Large intestine (tissue), 3 donors: ENCODE measurements at regions not wholly inside any gene's neighbourhood (a gene's known extent, or its start where the extent isn't known, plus 50 kb on each side); places are given as distances from the start of the nearest gene placed in this dataset.

Experiments
- DNase-seq, 2 donors: peaks; one replicate each; pipeline versions ENCODE4 v3.0.0 to v3.0.0-alpha.2; 2013
- H3K27ac ChIP-seq: one replicate; pipeline ENCODE4 v1.5.1; 2013; ENCODE audit warnings: low read length
- H3K27me3 ChIP-seq: 2 replicates; pipeline ENCODE4 v1.6.1; 2013; ENCODE audit warnings: low read length; ENCODE audit not compliant: control insufficient read depth, insufficient read depth
- H3K36me3 ChIP-seq: 2 replicates; pipeline ENCODE4 v1.6.1; 2013; ENCODE audit warnings: low read length; ENCODE audit not compliant: control insufficient read depth, insufficient read depth
- H3K4me1 ChIP-seq: one replicate; pipeline ENCODE4 v1.6.1; 2013; ENCODE audit warnings: low read length; ENCODE audit not compliant: control insufficient read depth, insufficient read depth
- H3K4me3 ChIP-seq: one replicate; pipeline ENCODE4 v1.5.1; 2013; ENCODE audit warnings: low read length
- H3K9me3 ChIP-seq: one replicate; pipeline ENCODE4 v1.6.1; 2013; ENCODE audit warnings: mild to moderate bottlenecking, low read depth, low read length, moderate library complexity; ENCODE audit not compliant: control insufficient read depth
- WGBS: methylation state at CpG from one replicate; pipeline ENCODE4 v1.1.5; 2013; ENCODE audit warnings: low lambda C conversion rate; ENCODE audit not compliant: insufficient coverage; 5-methylcytosine and 5-hydroxymethylcytosine counted together

DNA sequence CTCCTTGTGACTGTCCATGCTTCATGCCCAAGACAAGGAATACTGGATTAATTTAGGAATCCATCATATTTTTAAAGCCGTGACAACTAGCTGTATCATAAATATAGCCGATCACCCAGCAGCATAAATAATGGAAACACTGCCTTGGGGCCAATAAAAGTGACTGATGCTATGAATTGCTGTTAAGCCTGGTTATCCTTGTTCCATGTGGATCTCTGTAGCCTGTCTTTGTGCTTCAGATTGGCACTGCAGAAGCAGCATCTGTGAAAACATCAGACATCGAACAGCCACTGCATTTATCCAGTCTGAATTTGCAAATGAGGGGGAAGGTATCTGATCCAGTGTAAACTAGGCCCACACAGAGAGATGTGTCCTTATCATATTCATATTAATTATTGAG is 1181.8 kb downstream of the SORCS1 start:
- Histone ChIP-seq H3K36me3 (no peaks in the 10 kb centered on the region), H3K27me3 (no peaks in the 10 kb centered on the region), H3K4me1 (no peaks in the 10 kb centered on the region), H3K4me3 (no peak overlapping the region), H3K27ac (no peak overlapping the region), H3K9me3 (no peaks in the 10 kb centered on the region)
- no peak for DNase-seq
- no CpG with 5 or more reads among the region's 3 CpGs for WGBS

DNA sequence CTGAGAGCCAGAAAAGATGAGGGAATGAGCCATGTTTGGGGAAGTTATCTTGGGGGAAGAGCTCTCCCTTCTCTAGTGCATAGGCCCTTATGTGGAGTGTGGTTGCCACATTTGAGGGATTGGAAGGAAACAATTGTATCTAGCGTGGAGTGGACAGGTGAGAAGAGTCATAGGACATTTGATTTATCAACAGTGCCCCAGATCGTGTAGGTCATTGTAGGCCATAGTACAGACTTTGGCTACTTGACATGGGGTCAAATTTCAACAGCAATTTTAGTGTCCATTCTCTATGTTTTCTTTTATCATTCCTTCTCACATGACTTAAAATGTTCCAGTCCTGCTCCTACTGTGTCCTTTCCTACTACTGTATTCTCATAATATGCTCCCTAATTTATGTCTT is 1182.8 kb downstream of the SORCS1 start:
- Histone ChIP-seq H3K9me3 (no peaks in the 10 kb centered on the region), H3K4me1 (no peaks in the 10 kb centered on the region), H3K36me3 (no peaks in the 10 kb centered on the region), H3K27ac (no peak overlapping the region), H3K27me3 (no peaks in the 10 kb centered on the region), H3K4me3 (no peak overlapping the region)
- WGBS: 86% methylated on average over 2 of the region's 2 CpGs
- DNase-seq: no peak

DNA sequence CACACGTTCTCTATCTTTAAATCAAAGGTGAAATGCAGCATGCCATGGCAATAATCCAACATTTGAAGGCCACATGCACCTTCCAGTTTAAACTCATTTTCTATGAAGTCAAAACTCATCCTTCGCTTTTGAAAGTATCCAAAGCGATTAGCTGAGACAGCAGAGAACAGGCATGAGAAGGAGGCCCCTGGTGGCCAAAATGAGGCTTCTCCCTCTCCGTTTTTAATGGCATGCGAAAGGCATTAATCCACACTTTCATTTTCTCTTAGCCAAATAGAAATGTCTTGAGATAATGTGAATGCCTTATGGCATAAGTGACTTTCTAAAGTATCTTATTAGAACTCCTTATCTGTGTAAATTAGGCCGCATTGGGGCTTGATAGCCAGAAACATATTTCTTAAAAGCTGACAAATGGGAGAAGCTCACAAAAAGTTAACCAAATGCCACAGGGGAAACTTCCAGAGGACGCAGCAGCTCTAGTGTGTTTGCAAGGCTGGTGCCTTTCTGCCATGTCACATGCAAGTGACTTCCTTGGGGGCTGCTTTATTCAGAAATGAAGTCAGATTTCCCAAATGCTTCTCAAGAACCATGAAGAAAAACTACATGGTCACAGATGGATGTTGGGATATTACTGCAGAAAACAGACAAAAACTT is 1189.6 kb downstream of the SORCS1 start:
- 14% methylated on average over 1 of the region's 7 CpGs for WGBS
- H3K4me3 ChIP-seq: no peak overlapping the region
- DNase-seq: no peak

DNA sequence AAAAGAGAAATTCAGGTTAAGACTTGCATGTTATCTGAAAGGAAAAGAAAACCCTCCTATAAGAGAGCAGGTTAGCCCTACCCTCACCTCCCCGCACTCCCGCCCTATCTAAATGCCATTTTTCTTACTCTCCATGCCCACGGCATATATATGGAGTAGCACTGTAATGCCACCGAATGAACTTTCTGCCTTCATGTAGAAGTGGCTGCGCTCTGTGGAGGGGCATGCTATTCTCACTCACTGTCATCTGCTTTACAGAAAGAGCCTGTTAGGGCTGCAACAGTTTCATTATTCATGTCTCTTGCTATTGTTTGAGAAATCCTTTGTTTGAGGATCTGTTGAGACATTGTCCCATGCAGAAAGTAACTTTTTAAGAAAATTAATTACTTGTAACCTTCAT is 1190.6 kb downstream of the SORCS1 start:
- no peaks in the 10 kb centered on the region for H3K9me3 ChIP-seq
- no peak overlapping the region for H3K4me3 ChIP-seq
- H3K27me3 ChIP-seq: no peaks in the 10 kb centered on the region
- no peak for DNase-seq
- H3K4me1 ChIP-seq: no peaks in the 10 kb centered on the region
- no CpG with 5 or more reads among the region's 5 CpGs for WGBS
- H3K27ac ChIP-seq: no peak overlapping the region
- H3K36me3 ChIP-seq: no peaks in the 10 kb centered on the region

More for the DNA sequence above, 1189.6 kb downstream of the SORCS1 start:
- Histone ChIP-seq H3K36me3 (no peaks in the 10 kb centered on the region), H3K27me3 (no peaks in the 10 kb centered on the region), H3K9me3 (no peaks in the 10 kb centered on the region), H3K27ac (no peak overlapping the region), H3K4me1 (no peaks in the 10 kb centered on the region)

DNA sequence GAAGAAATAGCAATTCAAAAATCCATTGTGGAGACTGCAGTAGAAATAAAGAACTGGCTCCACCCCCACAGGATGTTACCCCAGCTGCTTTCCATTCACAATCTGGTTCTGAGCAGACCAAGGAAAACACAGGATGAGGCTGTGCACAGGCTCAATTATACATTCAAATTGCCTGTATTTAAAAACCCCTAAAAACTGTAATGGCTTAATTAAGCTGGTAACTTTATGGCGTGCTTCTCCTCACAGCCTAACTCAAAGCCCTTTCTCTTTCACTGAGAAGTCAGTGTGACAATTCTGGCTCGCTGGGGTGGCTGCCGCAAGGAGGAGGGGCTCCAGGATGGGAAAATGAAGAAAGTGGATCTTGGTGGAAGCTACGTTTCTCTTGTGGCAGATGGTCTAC is 1191.1 kb downstream of the SORCS1 start:
- no peak overlapping the region for H3K27ac ChIP-seq
- DNase-seq: peak in 1 of 2 donors; percentile 6
- WGBS: 40% methylated on average over 1 of the region's 4 CpGs

DNA sequence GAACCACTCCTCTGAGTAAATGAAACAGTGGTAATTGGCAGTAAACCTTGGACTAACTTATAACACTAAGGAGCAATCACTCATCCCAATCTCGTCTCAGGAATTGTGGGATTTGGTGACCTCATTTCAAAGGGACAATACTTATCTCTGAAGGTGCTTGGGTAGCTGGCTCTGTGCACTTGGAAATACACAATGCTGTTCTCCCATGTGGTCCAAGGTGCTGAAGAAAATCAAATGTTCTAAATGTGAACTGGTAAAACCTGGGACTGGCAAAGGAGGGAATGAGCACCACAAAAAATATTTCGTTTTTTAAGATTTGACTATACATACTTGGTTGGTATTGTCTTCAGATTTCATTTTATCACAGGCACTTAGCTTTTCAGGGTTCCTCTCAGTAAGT is 1193.0 kb downstream of the SORCS1 start:
- H3K36me3 ChIP-seq: no peaks in the 10 kb centered on the region
- no peaks in the 10 kb centered on the region for H3K9me3 ChIP-seq
- DNase-seq: no peak
- no peaks in the 10 kb centered on the region for H3K27me3 ChIP-seq
- 88% methylated on average over 1 of the region's 2 CpGs for WGBS
- no peaks in the 10 kb centered on the region for H3K4me1 ChIP-seq
- H3K27ac ChIP-seq: no peak overlapping the region
- H3K4me3 ChIP-seq: no peak overlapping the region

More for the DNA sequence above, 1191.1 kb downstream of the SORCS1 start:
- Histone ChIP-seq H3K9me3 (no peaks in the 10 kb centered on the region), H3K4me3 (no peak overlapping the region), H3K36me3 (no peaks in the 10 kb centered on the region), H3K4me1 (no peaks in the 10 kb centered on the region), H3K27me3 (no peaks in the 10 kb centered on the region)

DNA sequence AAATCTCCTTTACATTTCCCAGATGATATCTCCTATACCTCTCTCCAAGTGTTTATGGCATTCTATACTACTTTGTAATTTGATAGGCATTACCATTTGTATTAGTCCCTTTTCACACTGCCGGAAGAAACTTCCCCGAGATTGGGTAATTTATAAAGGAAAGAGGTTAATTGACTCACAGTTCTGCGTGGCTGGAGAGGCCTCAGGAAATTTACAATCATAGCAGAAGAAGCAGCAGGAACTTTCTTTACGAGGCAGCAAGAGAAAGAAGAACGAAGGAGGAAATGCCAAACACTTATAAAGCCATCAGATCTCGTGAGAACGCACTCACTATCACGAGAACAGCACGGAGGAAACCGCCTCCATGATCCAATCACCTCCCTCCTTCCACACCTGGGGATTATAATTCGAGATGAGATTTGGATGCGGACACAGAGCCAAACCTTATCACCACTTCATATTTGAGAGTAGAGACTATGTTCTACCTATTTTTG is 1194.6 kb downstream of the SORCS1 start:
- no peak overlapping the region for H3K4me3 ChIP-seq
- no peak overlapping the region for H3K27ac ChIP-seq
- DNase-seq: no peak
- WGBS: no CpG with 5 or more reads among the region's 12 CpGs
- H3K27me3 ChIP-seq: no peaks in the 10 kb centered on the region
- H3K36me3 ChIP-seq: no peaks in the 10 kb centered on the region
- no peaks in the 10 kb centered on the region for H3K9me3 ChIP-seq
- no peaks in the 10 kb centered on the region for H3K4me1 ChIP-seq

DNA sequence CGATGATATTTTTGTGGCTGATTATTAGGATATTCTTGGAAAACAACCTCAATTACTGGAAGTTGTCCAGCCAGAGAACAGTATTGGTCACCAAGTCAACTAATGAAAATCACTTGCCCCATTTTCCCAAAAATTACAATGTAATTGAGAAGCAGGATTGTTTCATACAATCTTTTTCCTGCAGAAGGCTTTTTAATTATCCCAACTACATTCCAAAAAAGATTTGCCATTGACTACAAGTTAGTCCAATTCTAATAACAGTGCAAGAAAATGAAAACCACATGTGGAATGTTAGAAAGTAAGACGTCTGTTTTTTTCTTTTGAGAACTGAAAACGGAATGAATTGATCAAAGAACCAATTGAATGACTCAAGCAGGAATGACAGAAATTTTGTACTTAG is 1195.8 kb downstream of the SORCS1 start:
- Histone ChIP-seq H3K27me3 (no peaks in the 10 kb centered on the region), H3K4me3 (no peak overlapping the region), H3K27ac (no peak overlapping the region), H3K9me3 (no peaks in the 10 kb centered on the region), H3K4me1 (no peaks in the 10 kb centered on the region), H3K36me3 (no peaks in the 10 kb centered on the region)
- WGBS: 95% methylated on average over 2 of the region's 3 CpGs
- DNase-seq: no peak

DNA sequence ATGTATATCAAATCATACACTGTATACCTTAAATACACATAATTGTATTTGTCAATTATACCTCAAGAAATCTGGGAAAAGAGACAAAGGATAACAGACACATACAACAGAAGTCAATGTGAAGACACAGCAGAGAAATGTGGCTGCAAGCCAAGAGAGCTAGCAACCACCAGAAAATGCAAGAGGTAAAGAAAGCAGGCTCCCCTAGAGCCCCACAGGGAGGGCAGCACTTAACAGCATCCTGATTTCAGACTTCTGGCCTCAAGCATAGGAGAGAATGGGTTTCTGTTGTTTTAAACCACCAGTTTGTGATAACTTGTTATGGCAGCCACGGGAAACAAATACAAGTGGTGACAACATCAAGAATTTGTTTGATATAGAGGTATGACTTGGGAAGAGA is 1197.2 kb downstream of the SORCS1 start:
- DNase-seq: no peak

DNA sequence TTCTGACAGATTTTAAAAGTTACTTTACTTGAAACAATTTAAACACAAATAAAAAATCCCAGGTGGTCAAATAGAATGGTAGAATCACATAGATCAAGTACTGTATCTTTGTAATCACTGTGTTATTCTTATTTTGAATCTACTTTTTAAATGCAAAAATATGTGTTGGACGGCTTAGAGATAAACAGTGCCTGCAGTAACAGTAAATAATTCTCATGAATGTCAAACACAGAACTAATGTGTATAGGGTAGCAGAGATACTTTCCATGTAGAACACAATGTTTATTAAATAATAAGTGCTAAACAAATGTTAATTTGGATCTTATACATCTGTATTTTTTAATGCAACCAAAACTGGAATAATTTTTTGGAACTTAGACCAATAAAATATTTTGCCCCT is 1199.4 kb downstream of the SORCS1 start:
- Histone ChIP-seq H3K36me3 (no peaks in the 10 kb centered on the region), H3K27ac (no peak overlapping the region), H3K9me3 (no peaks in the 10 kb centered on the region), H3K27me3 (no peaks in the 10 kb centered on the region), H3K4me1 (no peaks in the 10 kb centered on the region), H3K4me3 (no peak overlapping the region)
- WGBS: 71% methylated on average over 1 of the region's 1 CpG
- DNase-seq: no peak

More for the DNA sequence above, 1197.2 kb downstream of the SORCS1 start:
- no peaks in the 10 kb centered on the region for H3K36me3 ChIP-seq
- H3K27me3 ChIP-seq: no peaks in the 10 kb centered on the region
- no peak overlapping the region for H3K27ac ChIP-seq
- 80% methylated on average over 1 of the region's 1 CpG for WGBS
- no peaks in the 10 kb centered on the region for H3K4me1 ChIP-seq
- H3K4me3 ChIP-seq: no peak overlapping the region
- no peaks in the 10 kb centered on the region for H3K9me3 ChIP-seq

DNA sequence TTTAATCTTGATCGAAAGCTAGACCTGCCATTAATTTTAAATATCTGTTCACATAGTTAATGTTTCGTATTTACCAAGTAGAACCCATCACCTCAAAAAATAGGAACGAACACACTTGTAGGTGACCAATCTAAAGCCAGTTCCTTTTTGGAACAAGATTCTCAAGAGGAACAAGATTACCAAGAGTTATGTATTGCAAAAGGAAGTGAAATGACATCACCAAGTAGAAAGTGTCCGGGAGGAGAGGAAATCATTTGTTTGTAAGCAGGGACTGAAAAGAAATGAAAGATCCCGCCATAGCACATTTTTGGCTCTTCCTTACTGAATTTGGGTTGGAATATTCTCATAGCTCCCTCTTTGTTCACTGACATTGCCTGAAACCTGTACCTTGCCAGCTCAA is 1200.5 kb downstream of the SORCS1 start:
- H3K4me3 ChIP-seq: no peak overlapping the region
- 87% methylated on average over 2 of the region's 5 CpGs for WGBS
- H3K36me3 ChIP-seq: no peaks in the 10 kb centered on the region
- no peak overlapping the region for H3K27ac ChIP-seq
- no peaks in the 10 kb centered on the region for H3K9me3 ChIP-seq
- H3K27me3 ChIP-seq: no peaks in the 10 kb centered on the region
- no peaks in the 10 kb centered on the region for H3K4me1 ChIP-seq
- no peak for DNase-seq
